OCI-LY3 (cell line): ENCODE measurements at regions not wholly inside any gene's neighbourhood (a gene's known extent, or its start where the extent isn't known, plus 50 kb on each side); places are given as distances from the start of the nearest gene placed in this dataset.

Experiments
- H2AFZ ChIP-seq: fragments of 200-600, 300-600 bp; shearing (Covaris generic); 2 replicates; pipeline ENCODE4 v1.6.0; 2014; ENCODE audit warnings: antibody characterized with exemption, low read depth, low read length
- H3K27ac ChIP-seq: fragments of 200-600, 300-600 bp; sonication (generic); 2 replicates; pipeline ENCODE4 v1.5.1; 2014; ENCODE audit warnings: mild to moderate bottlenecking, low read length, moderate library complexity, mixed read lengths
- H3K27me3 ChIP-seq: fragments of 200-600, 300-600 bp; sonication (generic); 2 replicates; pipeline ENCODE4 v1.6.1; 2014; ENCODE audit warnings: low read depth, low read length, mixed read lengths
- H3K36me3 ChIP-seq: fragments of 200-600, 300-600 bp; sonication (generic); replicated peaks from 2 replicates; pipeline ENCODE3; 2014; ENCODE audit warnings: low read depth, low read length, mixed read lengths
- H3K4me1 ChIP-seq: fragments of 300-600, 200-600 bp; sonication (generic); 2 replicates; pipeline ENCODE4 v1.6.1; 2014; ENCODE audit warnings: low read length, mixed read lengths
- H3K4me2 ChIP-seq: fragments of 200-600, 300-600 bp; sonication (generic); 2 replicates; pipeline ENCODE4 v1.6.1; 2014; ENCODE audit warnings: low read length, mixed read lengths
- H3K4me3 ChIP-seq: fragments of 300-600, 200-600 bp; sonication (generic); 2 replicates; pipeline ENCODE4 v1.5.1; 2014; ENCODE audit warnings: antibody characterized with exemption, mild to moderate bottlenecking, low read length, moderate library complexity
- H3K79me2 ChIP-seq: fragments of 300-600, 200-600 bp; shearing (Covaris generic); 2 replicates; pipeline ENCODE4 v1.6.1; 2014; ENCODE audit warnings: mild to moderate bottlenecking, low read length, mixed read lengths
- H3K9ac ChIP-seq: fragments of 300-600, 200-600 bp; shearing (Covaris generic); 2 replicates; pipeline ENCODE4 v1.6.0; 2014; ENCODE audit warnings: mild to moderate bottlenecking, low read length, moderate library complexity
- H3K9me3 ChIP-seq: fragments of 200-600, 300-600 bp; shearing (Covaris generic); 2 replicates; pipeline ENCODE4 v1.6.1; 2014; ENCODE audit warnings: low read length, mixed read lengths; ENCODE audit not compliant: insufficient read depth
- H4K20me1 ChIP-seq: fragments of 200-600, 300-600 bp; sonication (generic); 2 replicates; pipeline ENCODE4 v1.6.1; 2016; ENCODE audit warnings: low read length, mixed read lengths; ENCODE audit not compliant: insufficient read depth
- CTCF ChIP-seq: fragments of 200-600, 300-600 bp; sonication (generic); IDR thresholded peaks from 2 replicates; pipeline ENCODE4 v1.5.1; 2014; ENCODE audit warnings: antibody characterized with exemption, low read length, low read depth
- EZH2phosphoT487 ChIP-seq: fragments of 200-600 bp; shearing (Covaris generic); IDR thresholded peaks from 2 replicates; pipeline ENCODE4 v1.6.1; 2018; ENCODE audit warnings: antibody characterized with exemption, mixed run types, low read depth

- H3K9me3 ChIP-seq = no peaks in the 10 kb centered on the region
These were observed 138.5 kb upstream of the IRX3 start for GRCh38 chr16:54425068-54425467.

GRCh38 chr16:54424043-54424451 lies 137.5 kb upstream of the IRX3 start:
- Histone ChIP-seq H3K4me2 (no peak overlapping the region), H3K4me1 (no peaks in the 10 kb centered on the region), H3K4me3 (no peak overlapping the region), H3K79me2 (no peaks in the 10 kb centered on the region), H2AFZ (no peak overlapping the region), H3K9me3 (no peaks in the 10 kb centered on the region), H3K27me3 (0 out of 2 replicates have a peak, but pooled peaks cover 4% of the 10 kb centered on the region), H3K27ac (no peak overlapping the region), H3K9ac (no peak overlapping the region), H4K20me1 (no peaks in the 10 kb centered on the region), H3K36me3 (no peaks in the 10 kb centered on the region)
- TF ChIP-seq EZH2phosphoT487 = no peak
- TF ChIP-seq CTCF = no peak

More at GRCh38 chr16:54425068-54425467, 138.5 kb upstream of the IRX3 start:
- TF ChIP-seq CTCF (no peak), EZH2phosphoT487 (no peak)
- Histone ChIP-seq H2AFZ (no peak overlapping the region), H3K9ac (no peak overlapping the region), H3K79me2 (no peaks in the 10 kb centered on the region), H3K27me3 (peaks cover 7% of the 10 kb centered on the region; the same call in 1 of the 2 replicates), H3K36me3 (no peaks in the 10 kb centered on the region), H3K4me2 (no peak overlapping the region), H3K4me3 (no peak overlapping the region), H4K20me1 (no peaks in the 10 kb centered on the region), H3K27ac (no peak overlapping the region), H3K4me1 (no peaks in the 10 kb centered on the region)

- no peak overlapping the region for H3K27ac ChIP-seq
- H3K4me1 ChIP-seq = no peaks in the 10 kb centered on the region
- TF ChIP-seq EZH2phosphoT487 = no peak
- no peaks in the 10 kb centered on the region for H4K20me1 ChIP-seq
- H3K36me3 ChIP-seq = no peaks in the 10 kb centered on the region
- H3K9me3 ChIP-seq = no peaks in the 10 kb centered on the region
- no peak overlapping the region for H2AFZ ChIP-seq
- no peak overlapping the region for H3K9ac ChIP-seq
- H3K79me2 ChIP-seq = no peaks in the 10 kb centered on the region
- no peaks in the 10 kb centered on the region for H3K27me3 ChIP-seq
- no peak overlapping the region for H3K4me2 ChIP-seq
- no peak overlapping the region for H3K4me3 ChIP-seq
These were observed 136.0 kb upstream of the IRX3 start for GRCh38 chr16:54422569-54422978.

- H3K27me3 ChIP-seq = no peaks in the 10 kb centered on the region
- TF ChIP-seq CTCF (no peak), EZH2phosphoT487 (no peak)
- no peaks in the 10 kb centered on the region for H4K20me1 ChIP-seq
- no peak overlapping the region for H3K4me2 ChIP-seq
- H3K79me2 ChIP-seq = no peaks in the 10 kb centered on the region
- no peak overlapping the region for H3K9ac ChIP-seq
- H3K36me3 ChIP-seq = no peaks in the 10 kb centered on the region
- no peak overlapping the region for H2AFZ ChIP-seq
- H3K4me1 ChIP-seq = no peaks in the 10 kb centered on the region
- no peak overlapping the region for H3K4me3 ChIP-seq
- no peaks in the 10 kb centered on the region for H3K9me3 ChIP-seq
- no peak overlapping the region for H3K27ac ChIP-seq
These were observed 135.6 kb upstream of the IRX3 start for GRCh38 chr16:54422159-54422558.

GRCh38 chr16:54421220-54421619 lies 134.6 kb upstream of the IRX3 start:
- H3K36me3 ChIP-seq = no peaks in the 10 kb centered on the region
- no peak for TF ChIP-seq EZH2phosphoT487
- TF ChIP-seq CTCF = no peak
- H2AFZ ChIP-seq = no peak overlapping the region
- H3K4me1 ChIP-seq = no peaks in the 10 kb centered on the region
- no peak overlapping the region for H3K4me2 ChIP-seq
- no peaks in the 10 kb centered on the region for H3K27me3 ChIP-seq
- no peak overlapping the region for H3K27ac ChIP-seq
- no peak overlapping the region for H3K4me3 ChIP-seq
- H3K79me2 ChIP-seq = no peaks in the 10 kb centered on the region
- no peak overlapping the region for H3K9ac ChIP-seq
- no peaks in the 10 kb centered on the region for H3K9me3 ChIP-seq
- no peaks in the 10 kb centered on the region for H4K20me1 ChIP-seq
